IMR-90 (cell line): ENCODE measurements at regions not wholly inside any gene's neighbourhood (a gene's known extent, or its start where the extent isn't known, plus 50 kb on each side); places are given as distances from the start of the nearest gene placed in this dataset.

Source experiments
- ATAC-seq: fragments of 200-7000 bp; cut with Tn5 transposase; 2 replicates; pipeline ENCODE4 v1.9.1; 2020; ENCODE audit warnings: low read depth, mild to moderate bottlenecking, moderate library complexity
- BruUV-seq: library from RNA; stranded (reverse); fragments of 400-500 nt; replicated peaks from 2 replicates; lab custom pipeline; 2021; lab: Mats Ljungman, UMichigan
- CTCF ChIA-PET: fragments of 300-600 bp; formaldehyde crosslinking; extraction: SDS; loops from one replicate; lab custom pipeline; 2021; ENCODE audit warnings: antibody characterized with exemption; lab: Yijun Ruan, JAX
- POLR2A ChIA-PET: fragments of 300-600 bp; sonication (Branson Sonifier 250); formaldehyde crosslinking; loops from one replicate; lab custom pipeline; 2022; ENCODE audit warnings: antibody characterized with exemption; ENCODE audit not compliant: unreplicated experiment; lab: Charles Lee
- DNase-seq: peaks from one replicate; pipeline ENCODE4 v3.0.0; 2013
- H2AFZ ChIP-seq: replicated peaks from 2 replicates; pipeline ENCODE3; 2013; ENCODE audit warnings: low read length, mild to moderate bottlenecking; ENCODE audit not compliant: poor library complexity
- H2AK5ac ChIP-seq: 2 replicates; pipeline ENCODE4 v1.6.1; 2013; ENCODE audit warnings: low read depth, low read length, inconsistent platforms
- H2AK9ac ChIP-seq: replicated peaks from 2 replicates; pipeline ENCODE3; 2013; ENCODE audit warnings: mild to moderate bottlenecking, low read depth, low read length, moderate library complexity; ENCODE audit not compliant: poor library complexity
- H2BK120ac ChIP-seq: 2 replicates; pipeline ENCODE4 v1.6.1; 2013; ENCODE audit warnings: low read depth, low read length, inconsistent platforms
- H2BK15ac ChIP-seq: 3 replicates; pipeline ENCODE4 v1.6.1; 2013; ENCODE audit warnings: low read depth, low read length, inconsistent platforms
- H2BK20ac ChIP-seq: 2 replicates; pipeline ENCODE4 v1.6.1; 2013; ENCODE audit warnings: low read depth, mild to moderate bottlenecking, inconsistent platforms, low read length, moderate library complexity
- H2BK5ac ChIP-seq: 2 replicates; pipeline ENCODE4 v1.6.1; 2013; ENCODE audit warnings: mild to moderate bottlenecking, low read depth, low read length, inconsistent platforms; ENCODE audit not compliant: poor library complexity, severe bottlenecking
- H3K14ac ChIP-seq: replicated peaks from 2 replicates; pipeline ENCODE4 v1.6.1; 2013; ENCODE audit warnings: low read depth, low read length, inconsistent platforms
- H3K18ac ChIP-seq: 2 replicates; pipeline ENCODE4 v1.6.1; 2013; ENCODE audit warnings: low read depth, low read length, control low read depth
- H3K23ac ChIP-seq: 2 replicates; pipeline ENCODE4 v1.6.1; 2013; ENCODE audit warnings: low read depth, low read length, inconsistent platforms
- H3K27ac ChIP-seq: 2 replicates; pipeline ENCODE4 v1.5.1; 2013; ENCODE audit warnings: mild to moderate bottlenecking, control low read depth, low read length; ENCODE audit not compliant: insufficient read depth
- H3K27me3 ChIP-seq: 2 replicates; pipeline ENCODE4 v1.6.1; 2013; ENCODE audit warnings: low read length; ENCODE audit not compliant: control insufficient read depth, insufficient read depth
- H3K36me3 ChIP-seq: 2 replicates; pipeline ENCODE4 v1.6.1; 2013; ENCODE audit warnings: low read length, mixed read lengths; ENCODE audit not compliant: control insufficient read depth, insufficient read depth
- H3K4ac ChIP-seq: 2 replicates; pipeline ENCODE4 v1.6.1; 2013; ENCODE audit warnings: low read depth, low read length, inconsistent platforms
- H3K4me1 ChIP-seq: 2 replicates; pipeline ENCODE4 v1.6.1; 2013; ENCODE audit warnings: low read length, mixed read lengths; ENCODE audit not compliant: control insufficient read depth, insufficient read depth
- H3K4me2 ChIP-seq: 2 replicates; pipeline ENCODE4 v1.6.1; 2013; ENCODE audit warnings: low read depth, mild to moderate bottlenecking, control low read depth, low read length, moderate library complexity
- H3K4me3 ChIP-seq: 2 replicates; pipeline ENCODE4 v1.5.1; 2013; ENCODE audit warnings: low read depth, mild to moderate bottlenecking, control low read depth, low read length, moderate library complexity; ENCODE audit not compliant: insufficient read depth
- H3K56ac ChIP-seq: 2 replicates; pipeline ENCODE4 v1.6.1; 2013; ENCODE audit warnings: low read length, inconsistent platforms; ENCODE audit not compliant: insufficient read depth; ENCODE audit errors: extremely low read depth
- H3K79me1 ChIP-seq, 2 experiments: 2 replicates each; pipeline ENCODE4 v1.6.1; 2013; ENCODE audit warnings: low read length in 2 of 2, inconsistent platforms in 1 of 2, low read depth in 1 of 2
- H3K9ac ChIP-seq: 2 replicates; pipeline ENCODE4 v1.6.1; 2013; ENCODE audit warnings: low read depth, low read length, control low read depth
- H3K9me1 ChIP-seq: 2 replicates; pipeline ENCODE4 v1.6.1; 2013; ENCODE audit warnings: low read length, inconsistent platforms; ENCODE audit not compliant: insufficient read depth
- H3K9me3 ChIP-seq: 2 replicates; pipeline ENCODE4 v1.6.1; 2013; ENCODE audit warnings: low read length; ENCODE audit not compliant: control insufficient read depth, insufficient read depth
- H4K20me1 ChIP-seq: 2 replicates; pipeline ENCODE4 v1.6.1; 2013; ENCODE audit warnings: low read length, inconsistent platforms; ENCODE audit not compliant: insufficient read depth
- H4K5ac ChIP-seq: 2 replicates; pipeline ENCODE4 v1.6.1; 2013; ENCODE audit warnings: mild to moderate bottlenecking, low read depth, low read length, control low read depth
- H4K8ac ChIP-seq, 2 experiments: 2 replicates each; pipeline ENCODE4 v1.6.1; 2013; ENCODE audit warnings: low read depth in 2 of 2, low read length in 2 of 2, control low read depth in 1 of 2, inconsistent platforms in 1 of 2
- H4K91ac ChIP-seq: 2 replicates; pipeline ENCODE4 v1.6.1; 2013; ENCODE audit warnings: low read depth, low read length, inconsistent platforms; ENCODE audit not compliant: insufficient read depth
- CEBPB ChIP-seq: IDR thresholded peaks from 2 replicates; pipeline ENCODE4 v1.6.1; 2012; ENCODE audit warnings: low read depth, low read length, improper control_type of control experiment
- WGBS, 2 experiments: methylation state at CpG; one replicate each; pipeline versions ENCODE4 v1.1.5 to v1.1.7; 2013; ENCODE audit warnings: missing lambda C conversion rate in 2 of 2; ENCODE audit not compliant: insufficient read length in 1 of 2; ENCODE audit errors: extremely low coverage in 2 of 2; 5-methylcytosine and 5-hydroxymethylcytosine counted together
- dilution Hi-C: fragments of 300-500 bp; cut with HindIII; formaldehyde crosslinking; loops from one replicate; pipeline ENCODE4 v1.14.3; 2018; ENCODE audit warnings: low sequenced_read_pairs; ENCODE audit not compliant: unreplicated experiment
- in situ Hi-C: fragments of 300-500 bp; cut with MboI; formaldehyde crosslinking; loops from 3 replicates; pipeline ENCODE4 v1.14.3; 2019; ENCODE audit warnings: low sequenced_read_pairs, inconsistent platforms, mixed read lengths
- intact Hi-C: fragments of 100-400 bp; cut with micrococcal nuclease; formaldehyde crosslinking; loops from 2 replicates; pipeline ENCODE4 v1.10.0; 2022

DNA sequence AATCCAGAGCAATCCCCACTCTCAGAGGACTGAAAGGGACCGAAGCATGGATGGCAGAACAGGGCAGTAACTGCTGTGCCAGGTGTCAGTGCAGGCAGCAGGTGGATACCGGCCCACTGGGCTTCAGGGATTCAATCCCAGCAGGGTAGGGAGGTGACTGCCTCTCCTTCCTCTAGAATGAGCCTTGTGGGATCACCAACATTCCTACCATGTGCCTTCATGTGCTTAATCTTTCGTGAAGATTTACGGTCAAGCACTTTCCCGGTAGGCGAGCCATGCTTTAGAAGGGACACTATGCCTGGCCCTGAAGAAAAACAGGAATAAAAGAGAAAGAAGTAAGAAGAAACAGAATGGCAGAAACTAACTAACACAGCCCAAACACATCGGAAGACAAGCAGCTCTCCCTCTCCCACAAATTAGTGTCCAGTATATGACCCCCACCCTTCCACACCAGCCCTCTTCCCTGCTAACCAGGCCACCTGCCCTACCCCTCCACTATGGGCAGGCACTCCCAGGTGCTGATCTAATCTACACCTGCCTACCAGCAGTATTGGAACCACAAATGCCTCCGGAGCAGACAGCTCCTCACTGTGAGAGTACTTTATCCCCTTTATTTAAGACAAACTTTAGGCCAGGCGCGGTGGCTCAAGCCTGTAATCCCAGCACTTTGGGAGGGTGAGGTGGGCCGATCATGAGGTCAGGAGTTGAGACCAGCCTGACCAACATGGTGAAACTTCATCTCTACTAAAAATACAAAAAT lies 162.5 kb downstream of the NUFIP1 start:
- Histone ChIP-seq H2BK20ac (0 out of 2 replicates have a peak overlapping the region, but pooled peaks have one; percentile 29), H3K4me2 (no peak overlapping the region), H2BK120ac (no peak overlapping the region), H2AK9ac (no peak overlapping the region), H4K91ac (no peak overlapping the region), H2BK15ac (no peak overlapping the region), H3K56ac (no peak overlapping the region), H3K4me1 (no peaks in the 10 kb centered on the region), H4K20me1 (no peaks in the 10 kb centered on the region), H3K14ac (no peak overlapping the region), H3K9ac (no peak overlapping the region), H2BK5ac (no peak overlapping the region), H3K4ac (no peak overlapping the region), H3K9me3 (no peaks in the 10 kb centered on the region), H4K5ac (no peak overlapping the region), H3K9me1 (no peaks in the 10 kb centered on the region), H3K27ac (no peak overlapping the region), H3K36me3 (no peaks in the 10 kb centered on the region), H2AK5ac (no peak overlapping the region), H3K23ac (no peak overlapping the region), H3K27me3 (no peaks in the 10 kb centered on the region), H4K8ac (no peak overlapping the region), H3K79me1 (no peaks in the 10 kb centered on the region), H3K18ac (no peak overlapping the region), H3K4me3 (no peak overlapping the region), H2AFZ (peak overlapping the region; percentile 55)
- intact Hi-C loops = no loop called here
- no TSS peak for BruUV-seq
- DNase-seq (no peak), ATAC-seq (no peak)
- in situ Hi-C loops = no loop called here
- dilution Hi-C loops = no loop called here
- WGBS, 2 experiments = no CpG with 5 or more reads among the region's 11 CpGs
- CTCF ChIA-PET = interaction anchor here (0.6 kb wide), 1 partner anchor 96 kb away, joined by 3 read pairs; no protein-coding TSS in a partner anchor
- TF ChIP-seq CEBPB = no peak
- POLR2A ChIA-PET = no interaction called here
